GM23338 (cell line): ENCODE measurements at regions not wholly inside any gene's neighbourhood (a gene's known extent, or its start where the extent isn't known, plus 50 kb on each side); places are given as distances from the start of the nearest gene placed in this dataset.

Experiments
- ATAC-seq: fragments of 200-7000 bp; cut with Tn5 transposase; 3 replicates; pipeline ENCODE4 v1.9.1; 2020
- DNase-seq: peaks from one replicate; pipeline ENCODE4 v3.0.0-alpha.2; 2015; ENCODE audit warnings: low spot score
- H2AFZ ChIP-seq: fragments of 200-600 bp; sonication (generic); 2 replicates; pipeline ENCODE4 v1.8.0; 2016; ENCODE audit warnings: antibody characterized with exemption, mild to moderate bottlenecking, moderate library complexity
- H3F3A ChIP-seq: fragments of 200-600 bp; sonication (generic); replicated peaks from 2 replicates; pipeline ENCODE4 v1.8.0; 2017; ENCODE audit warnings: antibody characterized with exemption, mixed run types, low read depth
- H3K27ac ChIP-seq: fragments of 200-600 bp; sonication (generic); 2 replicates; pipeline ENCODE4 v1.6.1; 2016; ENCODE audit warnings: low read depth
- H3K27me3 ChIP-seq: fragments of 200-600 bp; sonication (generic); 2 replicates; pipeline ENCODE4 v1.8.0; 2016; ENCODE audit warnings: mild to moderate bottlenecking, mixed run types, moderate library complexity; ENCODE audit not compliant: insufficient read depth
- H3K36me3 ChIP-seq: fragments of 200-600 bp; sonication (generic); 2 replicates; pipeline ENCODE4 v1.8.0; 2016; ENCODE audit warnings: mild to moderate bottlenecking; ENCODE audit not compliant: insufficient read depth
- H3K4me1 ChIP-seq: fragments of 200-600 bp; sonication (generic); 2 replicates; pipeline ENCODE4 v1.8.0; 2016; ENCODE audit warnings: mild to moderate bottlenecking, moderate library complexity; ENCODE audit not compliant: insufficient read depth
- H3K4me2 ChIP-seq: fragments of 200-600 bp; sonication (generic); 2 replicates; pipeline ENCODE4 v1.7.1; 2017; ENCODE audit warnings: mixed run types
- H3K4me3 ChIP-seq: fragments of 200-600 bp; sonication (generic); 2 replicates; pipeline ENCODE4 v1.6.1; 2016; ENCODE audit warnings: mixed run types
- H3K79me2 ChIP-seq: fragments of 200-600 bp; sonication (generic); replicated peaks from 2 replicates; pipeline ENCODE4 v1.8.0; 2017; ENCODE audit warnings: mild to moderate bottlenecking; ENCODE audit not compliant: insufficient read depth
- H3K9me2 ChIP-seq: fragments of 200-600 bp; sonication (generic); 2 replicates; pipeline ENCODE4 v1.8.0; 2017; ENCODE audit not compliant: insufficient read depth
- H4K20me1 ChIP-seq: fragments of 200-600 bp; sonication (generic); replicated peaks from 2 replicates; pipeline ENCODE4 v1.8.0; 2017; ENCODE audit warnings: mild to moderate bottlenecking; ENCODE audit not compliant: insufficient read depth
- H3K27ac Mint-ChIP-seq: 2 replicates; pipeline ENCODE4 v1.8.0; 2020; ENCODE audit warnings: inconsistent platforms, mild to moderate bottlenecking, moderate library complexity, mixed read lengths
- H3K27me3 Mint-ChIP-seq: 3 replicates; pipeline ENCODE4 v1.8.0; 2022; ENCODE audit warnings: low read depth, mild to moderate bottlenecking, moderate library complexity, mixed read lengths, inconsistent platforms; ENCODE audit not compliant: insufficient read depth, poor library complexity
- H3K36me3 Mint-ChIP-seq: 3 replicates; pipeline ENCODE4 v1.8.0; 2021; ENCODE audit warnings: low read depth, mild to moderate bottlenecking, inconsistent platforms, moderate library complexity, mixed read lengths
- H3K4me1 Mint-ChIP-seq: 3 replicates; pipeline ENCODE4 v1.8.0; 2020; ENCODE audit warnings: mild to moderate bottlenecking, inconsistent platforms, mixed read lengths
- H3K4me3 Mint-ChIP-seq: 3 replicates; pipeline ENCODE4 v1.8.0; 2021; ENCODE audit warnings: moderate library complexity, mild to moderate bottlenecking, inconsistent platforms, mixed read lengths
- H3K9me3 Mint-ChIP-seq: 3 replicates; pipeline ENCODE4 v1.8.0; 2020; ENCODE audit warnings: moderate library complexity, mild to moderate bottlenecking, inconsistent platforms, mixed read lengths
- CREB1 ChIP-seq: fragments of 250-450 bp; sonication (Bioruptor Pico); IDR thresholded peaks from 2 replicates; pipeline ENCODE4 v1.5.0; 2020; ENCODE audit warnings: low read depth, mild to moderate bottlenecking, moderate library complexity
- CTCF ChIP-seq, 2 experiments: fragments of 200-600 bp in 1 of 2; sonication (generic) in 1 of 2; conservative IDR thresholded peaks; 2 replicates each; pipeline versions ENCODE4 v1.5.1 to v1.6.1; 2016 to 2017; ENCODE audit warnings: antibody characterized with exemption in 2 of 2, low read depth in 2 of 2, mild to moderate bottlenecking in 2 of 2, moderate library complexity in 1 of 2
- ETS1 ChIP-seq: IDR thresholded peaks from 2 replicates; pipeline ENCODE4 v1.6.1; 2016; ENCODE audit warnings: antibody characterized with exemption
- EZH2 ChIP-seq: fragments of 200-600 bp; sonication (generic); IDR thresholded peaks from one replicate; pipeline ENCODE4 v1.8.0; 2017; ENCODE audit warnings: antibody characterized with exemption, mild to moderate bottlenecking, low read depth; ENCODE audit not compliant: unreplicated experiment
- EZH2phosphoT487 ChIP-seq: fragments of 200-600 bp; sonication (generic); IDR thresholded peaks from one replicate; pipeline ENCODE4 v1.8.1; 2018; ENCODE audit warnings: antibody characterized with exemption; ENCODE audit not compliant: unreplicated experiment
- JUNB ChIP-seq: IDR thresholded peaks from one replicate; pipeline ENCODE4 v1.6.1; 2016; ENCODE audit warnings: antibody characterized with exemption; ENCODE audit not compliant: unreplicated experiment
- NANOG ChIP-seq: IDR thresholded peaks from 2 replicates; pipeline ENCODE4 v1.6.1; 2016; ENCODE audit warnings: antibody characterized with exemption, borderline replicate concordance
- POLR2AphosphoS5 ChIP-seq: IDR thresholded peaks from 2 replicates; pipeline ENCODE4 v1.6.1; 2016; ENCODE audit warnings: antibody characterized with exemption, low read depth
- REST ChIP-seq: IDR thresholded peaks from one replicate; pipeline ENCODE4 v1.6.1; 2018; ENCODE audit warnings: antibody characterized with exemption; ENCODE audit not compliant: unreplicated experiment
- STAT1 ChIP-seq: IDR thresholded peaks from one replicate; pipeline ENCODE4 v1.6.1; 2016; ENCODE audit warnings: antibody characterized with exemption; ENCODE audit not compliant: unreplicated experiment
- ZNF114 ChIP-seq: fragments of 250-450 bp; sonication (Bioruptor Pico); IDR thresholded peaks from 2 replicates; pipeline ENCODE4 v1.5.0; 2020; ENCODE audit warnings: mild to moderate bottlenecking, moderate library complexity
- ZNF331 ChIP-seq: fragments of 250-450 bp; sonication (Bioruptor Pico); IDR thresholded peaks from 2 replicates; pipeline ENCODE4 v1.5.0; 2020; ENCODE audit warnings: low read depth, mild to moderate bottlenecking, moderate library complexity
- ZNF462 ChIP-seq: fragments of 250-450 bp; sonication (Bioruptor Pico); IDR thresholded peaks from 2 replicates; pipeline ENCODE4 v1.5.0; 2020; ENCODE audit warnings: mild to moderate bottlenecking, moderate library complexity

GRCh38 chr7:23893942-23894891 lies 184.2 kb downstream of the STK31 start:
- H3K27me3 ChIP-seq: no peaks in the 10 kb centered on the region
- no peaks in the 10 kb centered on the region for H3K79me2 ChIP-seq
- no peaks in the 10 kb centered on the region for H4K20me1 ChIP-seq
- DNase-seq (no peak), ATAC-seq (no peak)
- Mint-ChIP-seq H3K27me3 (no peaks in the 10 kb centered on the region), H3K9me3 (no peaks in the 10 kb centered on the region), H3K36me3 (no peaks in the 10 kb centered on the region), H3K27ac (no peak overlapping the region), H3K4me1 (peaks cover 3% of the 10 kb centered on the region; the same call in 2 of the 3 replicates), H3K4me3 (no peak overlapping the region)
- no peaks in the 10 kb centered on the region for H3F3A ChIP-seq
- H3K4me2 ChIP-seq: no peak overlapping the region
- H3K4me1 ChIP-seq: no peaks in the 10 kb centered on the region
- no peaks in the 10 kb centered on the region for H3K9me2 ChIP-seq
- no peak overlapping the region for H3K27ac ChIP-seq
- no peaks in the 10 kb centered on the region for H3K36me3 ChIP-seq
- H3K4me3 ChIP-seq: no peak overlapping the region
- H2AFZ ChIP-seq: peak overlapping the region; percentile 76; the same call in 1 of the 2 replicates
- TF ChIP-seq ZNF114 (CRISPR knock-in tag) (no peak), STAT1 (no peak), ZNF462 (no peak), EZH2 (no peak), EZH2phosphoT487 (no peak), POLR2AphosphoS5 (no peak), CTCF (conservative IDR thresholded peaks at IDR 0.05; ENCODE audit: low read depth in 2 of 2) (no peak), ETS1 (no peak), ZNF331 (CRISPR knock-in tag) (no peak), CREB1 (CRISPR knock-in tag) (no peak), NANOG (no peak), REST (no peak), JUNB (no peak)
